Left ventricle myocardium inferior (tissue), 1 donor: ENCODE measurements at regions not wholly inside any gene's neighbourhood (a gene's known extent, or its start where the extent isn't known, plus 50 kb on each side); places are given as distances from the start of the nearest gene placed in this dataset.
"Not testable (repeated sequence)": the region's sequence is repeated elsewhere in the genome, so short reads cannot be mapped to it uniquely, and the experiment has no call there.

Experiments used
- DNase-seq: peaks from one replicate; pipeline ENCODE4 v3.0.0-alpha.2; 2020
- H3K27ac ChIP-seq: fragments of 200-600 bp; replicated peaks from 2 replicates; pipeline ENCODE4 v1.8.0; 2021
- H3K27me3 ChIP-seq: fragments of 200-600 bp; 2 replicates; pipeline ENCODE4 v1.8.0; 2021; ENCODE audit warnings: low read depth
- H3K36me3 ChIP-seq: fragments of 200-600 bp; 2 replicates; pipeline ENCODE4 v1.8.0; 2021
- H3K4me1 ChIP-seq: fragments of 200-600 bp; 2 replicates; pipeline ENCODE4 v1.8.0; 2021
- H3K4me3 ChIP-seq: fragments of 200-600 bp; 2 replicates; pipeline ENCODE4 v1.8.0; 2021; ENCODE audit warnings: mild to moderate bottlenecking, moderate library complexity
- H3K9me3 ChIP-seq: fragments of 200-600 bp; replicated peaks from 2 replicates; pipeline ENCODE4 v1.8.0; 2021
- intact Hi-C: fragments of 100-400 bp; cut with micrococcal nuclease; formaldehyde crosslinking; loops from one replicate; pipeline ENCODE4 v1.11.0; 2022
- TF ChIP-seq, protein P1 (sequence below): fragments of 200-600 bp; IDR thresholded peaks from 2 replicates; pipeline ENCODE4 v1.8.0; 2021; ENCODE audit warnings: antibody characterized with exemption, mild to moderate bottlenecking, borderline replicate concordance
- donor health status: DM: no; HTN: yes; CAD: no; lungs with severe emphysema.

DNA sequence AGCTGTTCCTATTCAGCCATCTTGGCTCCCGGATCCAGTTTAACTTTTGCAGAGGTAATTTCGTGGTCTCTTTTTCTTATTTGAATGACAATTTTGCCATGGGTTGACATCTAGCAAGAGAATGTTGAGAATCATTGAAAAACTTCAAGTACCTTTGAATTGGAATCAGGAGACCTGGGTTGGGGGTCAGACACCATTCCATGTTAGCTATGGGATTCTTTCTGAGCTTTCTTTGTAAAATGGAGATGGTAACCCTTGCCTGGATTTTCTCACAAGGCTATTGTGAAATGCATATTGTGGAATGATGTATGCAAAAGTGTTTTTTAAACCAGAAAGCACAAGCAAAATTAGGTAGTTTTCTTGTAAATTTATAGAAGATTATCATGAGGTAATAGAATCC, 79.1 kb upstream of the HAND2 start:
- Histone ChIP-seq H3K4me3 (no peak overlapping the region), H3K27ac (no peak overlapping the region), H3K36me3 (no peaks in the 10 kb centered on the region), H3K4me1 (no peaks in the 10 kb centered on the region), H3K27me3 (no peaks in the 10 kb centered on the region), H3K9me3 (peaks cover 11% of the 10 kb centered on the region)
- intact Hi-C loops, result no loop called here
- DNase-seq, result no peak
- TF ChIP-seq, protein P1, sequence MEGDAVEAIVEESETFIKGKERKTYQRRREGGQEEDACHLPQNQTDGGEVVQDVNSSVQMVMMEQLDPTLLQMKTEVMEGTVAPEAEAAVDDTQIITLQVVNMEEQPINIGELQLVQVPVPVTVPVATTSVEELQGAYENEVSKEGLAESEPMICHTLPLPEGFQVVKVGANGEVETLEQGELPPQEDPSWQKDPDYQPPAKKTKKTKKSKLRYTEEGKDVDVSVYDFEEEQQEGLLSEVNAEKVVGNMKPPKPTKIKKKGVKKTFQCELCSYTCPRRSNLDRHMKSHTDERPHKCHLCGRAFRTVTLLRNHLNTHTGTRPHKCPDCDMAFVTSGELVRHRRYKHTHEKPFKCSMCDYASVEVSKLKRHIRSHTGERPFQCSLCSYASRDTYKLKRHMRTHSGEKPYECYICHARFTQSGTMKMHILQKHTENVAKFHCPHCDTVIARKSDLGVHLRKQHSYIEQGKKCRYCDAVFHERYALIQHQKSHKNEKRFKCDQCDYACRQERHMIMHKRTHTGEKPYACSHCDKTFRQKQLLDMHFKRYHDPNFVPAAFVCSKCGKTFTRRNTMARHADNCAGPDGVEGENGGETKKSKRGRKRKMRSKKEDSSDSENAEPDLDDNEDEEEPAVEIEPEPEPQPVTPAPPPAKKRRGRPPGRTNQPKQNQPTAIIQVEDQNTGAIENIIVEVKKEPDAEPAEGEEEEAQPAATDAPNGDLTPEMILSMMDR, result no peak

DNA sequence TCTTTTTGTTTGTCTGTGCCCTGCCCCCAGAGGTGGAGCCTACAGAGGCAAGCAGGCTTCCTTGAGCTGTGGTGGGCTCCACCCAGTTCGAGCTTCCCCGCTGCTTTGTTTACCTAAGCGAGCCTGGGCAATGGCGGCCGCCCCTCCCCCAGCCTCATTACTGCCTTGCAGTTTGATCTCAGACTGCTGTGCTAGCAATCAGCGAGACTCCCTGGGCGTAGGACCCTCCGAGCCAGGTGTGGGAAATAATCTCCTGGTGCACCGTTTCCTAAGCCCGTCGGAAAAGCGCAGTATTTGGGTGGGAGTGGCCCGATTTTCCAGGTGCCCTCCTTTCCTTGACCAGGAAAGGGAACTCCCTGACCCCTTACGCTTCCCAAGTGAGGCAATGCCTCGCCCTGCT, 78.6 kb upstream of the HAND2 start:
- H3K4me3 ChIP-seq, result peak overlapping the region; percentile 23
- H3K4me1 ChIP-seq, DNase-seq, H3K27me3 ChIP-seq, H3K27ac ChIP-seq, H3K36me3 ChIP-seq, intact Hi-C loops: not testable (repeated sequence)
- peaks cover 11% of the 10 kb centered on the region for H3K9me3 ChIP-seq

DNA sequence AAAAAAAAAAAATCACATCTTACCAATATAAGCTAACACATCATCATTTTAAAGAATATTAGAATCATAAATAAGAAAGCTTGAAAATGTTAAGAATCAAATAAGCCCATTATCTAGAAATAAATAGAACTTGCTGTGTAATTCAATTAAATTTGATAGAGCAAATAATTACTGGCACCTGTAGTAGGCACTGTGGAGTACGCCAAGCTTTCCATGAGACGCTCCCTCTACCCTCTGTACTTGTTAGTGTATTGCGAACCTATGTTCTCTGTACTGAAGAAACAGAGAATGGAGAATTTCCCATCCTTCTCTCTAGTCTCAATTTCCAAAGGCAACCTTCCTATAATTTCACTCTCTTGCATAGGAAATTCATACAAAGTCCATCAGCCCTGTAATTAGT, 61.7 kb upstream of the HAND2 start:
- Histone ChIP-seq H3K27me3 (no peaks in the 10 kb centered on the region), H3K4me1 (peaks cover 16% of the 10 kb centered on the region), H3K36me3 (no peaks in the 10 kb centered on the region), H3K27ac (peak overlapping the region; percentile 43), H3K9me3 (no peaks in the 10 kb centered on the region), H3K4me3 (no peak overlapping the region)
- no peak for DNase-seq
- TF ChIP-seq, protein P1, result no peak
- intact Hi-C loops, result no loop called here

DNA sequence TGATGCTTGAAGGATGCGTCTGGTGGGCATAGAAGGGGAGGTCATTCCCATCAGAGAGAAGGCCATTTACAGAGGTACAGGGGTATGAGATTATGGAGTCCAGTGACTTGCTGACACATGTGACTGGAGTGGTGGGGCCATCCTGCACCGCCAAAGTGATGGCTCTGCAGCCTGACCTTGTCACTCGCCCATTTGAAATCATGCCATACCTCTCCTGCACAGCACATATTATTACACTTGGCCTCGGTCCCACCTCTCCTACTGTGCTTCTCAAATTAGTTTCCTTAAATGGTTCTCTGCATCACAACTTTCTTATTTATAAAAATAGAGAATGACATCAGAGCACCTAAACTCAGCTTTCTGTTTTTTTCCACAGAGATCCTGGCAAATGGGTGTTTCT, 60.7 kb upstream of the HAND2 start:
- no peaks in the 10 kb centered on the region for H3K9me3 ChIP-seq
- H3K4me3 ChIP-seq, result no peak overlapping the region
- H3K27me3 ChIP-seq, result no peaks in the 10 kb centered on the region
- intact Hi-C loops, result no loop called here
- H3K4me1 ChIP-seq, result peaks cover 23% of the 10 kb centered on the region
- no peaks in the 10 kb centered on the region for H3K36me3 ChIP-seq
- H3K27ac ChIP-seq, result peak overlapping the region; percentile 43
- TF ChIP-seq, protein P1, result no peak
- peak; percentile 21 for DNase-seq

DNA sequence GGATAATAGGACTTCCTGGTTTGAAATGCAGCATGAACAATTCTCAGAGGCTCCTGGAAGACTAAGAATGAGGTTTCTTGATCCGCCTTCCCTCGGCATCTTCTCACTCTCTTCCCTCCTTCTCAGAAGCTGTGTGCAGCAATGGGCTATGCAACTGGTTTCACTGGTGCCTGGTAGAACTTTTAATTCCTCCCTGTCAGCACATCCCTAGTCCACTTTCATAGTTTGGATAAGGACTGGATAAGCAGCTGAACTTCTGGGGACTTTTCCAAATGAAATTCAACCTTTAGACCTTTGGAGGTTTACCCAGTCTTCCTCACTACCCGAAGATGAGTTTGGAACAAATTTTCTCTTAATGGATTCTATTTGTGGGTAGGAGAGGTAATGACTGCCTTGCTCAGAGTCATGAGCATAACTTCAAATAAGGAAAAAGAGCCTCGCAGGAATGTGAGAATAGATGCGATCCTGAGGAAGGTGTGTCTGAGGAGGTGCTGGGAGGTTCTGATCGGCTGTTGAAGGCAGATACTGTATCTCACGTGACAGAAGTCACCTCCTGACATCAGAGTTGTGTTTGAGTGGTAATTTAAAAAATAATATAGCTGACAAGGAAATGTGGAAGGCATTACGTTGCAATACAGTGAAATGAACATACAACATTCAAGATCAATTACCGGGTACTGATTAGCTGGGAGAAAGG, 56.0 kb upstream of the HAND2 start:
- TF ChIP-seq, protein P1, result no peak
- intact Hi-C loops, result no loop called here

DNA sequence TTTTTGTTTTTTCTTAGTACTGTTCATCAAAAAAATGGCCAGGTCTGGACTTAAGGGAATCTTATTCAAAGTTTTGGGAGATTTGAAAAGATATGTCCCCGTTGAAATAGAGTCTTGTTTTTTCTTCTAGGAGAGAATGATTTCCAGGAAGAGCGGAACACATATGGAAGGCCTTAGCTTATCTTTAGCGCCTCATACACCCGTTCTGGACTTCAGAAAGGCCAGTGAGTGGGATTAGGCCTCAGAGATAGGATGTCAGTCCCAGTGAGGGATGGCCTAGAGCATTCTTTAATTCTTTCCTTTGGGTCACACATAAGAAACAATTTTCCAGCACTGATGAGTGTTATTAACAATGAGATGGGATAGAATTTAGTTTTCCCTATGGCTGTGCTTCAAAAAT, 54.5 kb upstream of the HAND2 start:
- no peak for DNase-seq
- Histone ChIP-seq H3K4me3 (no peak overlapping the region), H3K36me3 (peaks cover 4% of the 10 kb centered on the region), H3K27ac (peak overlapping the region; percentile 64), H3K9me3 (no peaks in the 10 kb centered on the region), H3K4me1 (peaks cover 15% of the 10 kb centered on the region), H3K27me3 (no peaks in the 10 kb centered on the region)
- intact Hi-C loops, result no loop called here
- TF ChIP-seq, protein P1, result no peak

More for the DNA sequence above, 56.0 kb upstream of the HAND2 start:
- Histone ChIP-seq H3K4me3 (no peak overlapping the region), H3K27me3 (no peaks in the 10 kb centered on the region), H3K9me3 (no peaks in the 10 kb centered on the region), H3K4me1 (peaks cover 23% of the 10 kb centered on the region), H3K36me3 (peaks cover 4% of the 10 kb centered on the region), H3K27ac (peak overlapping the region; percentile 64)
- DNase-seq, result no peak
